ENCODE measurements at regions not wholly inside any gene's neighbourhood (a gene's known extent, or its start where the extent isn't known, plus 50 kb on each side); places are given as distances from the start of the nearest gene placed in this dataset.

- TF ChIP-seq, protein P1, sequence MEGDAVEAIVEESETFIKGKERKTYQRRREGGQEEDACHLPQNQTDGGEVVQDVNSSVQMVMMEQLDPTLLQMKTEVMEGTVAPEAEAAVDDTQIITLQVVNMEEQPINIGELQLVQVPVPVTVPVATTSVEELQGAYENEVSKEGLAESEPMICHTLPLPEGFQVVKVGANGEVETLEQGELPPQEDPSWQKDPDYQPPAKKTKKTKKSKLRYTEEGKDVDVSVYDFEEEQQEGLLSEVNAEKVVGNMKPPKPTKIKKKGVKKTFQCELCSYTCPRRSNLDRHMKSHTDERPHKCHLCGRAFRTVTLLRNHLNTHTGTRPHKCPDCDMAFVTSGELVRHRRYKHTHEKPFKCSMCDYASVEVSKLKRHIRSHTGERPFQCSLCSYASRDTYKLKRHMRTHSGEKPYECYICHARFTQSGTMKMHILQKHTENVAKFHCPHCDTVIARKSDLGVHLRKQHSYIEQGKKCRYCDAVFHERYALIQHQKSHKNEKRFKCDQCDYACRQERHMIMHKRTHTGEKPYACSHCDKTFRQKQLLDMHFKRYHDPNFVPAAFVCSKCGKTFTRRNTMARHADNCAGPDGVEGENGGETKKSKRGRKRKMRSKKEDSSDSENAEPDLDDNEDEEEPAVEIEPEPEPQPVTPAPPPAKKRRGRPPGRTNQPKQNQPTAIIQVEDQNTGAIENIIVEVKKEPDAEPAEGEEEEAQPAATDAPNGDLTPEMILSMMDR (IDR thresholded peaks at IDR 0.05) = peak; percentile 77
- TF ChIP-seq ZFX (IDR thresholded peaks at IDR 0.05; ENCODE audit: borderline replicate concordance) = no peak
Observed at GRCh38 chr5:120817044-120817985, 353.2 kb downstream of the PRR16 start.

Measured in 22Rv1 (cell line).